DOHH2 (cell line): ENCODE measurements at regions not wholly inside any gene's neighbourhood (a gene's known extent, or its start where the extent isn't known, plus 50 kb on each side); places are given as distances from the start of the nearest gene placed in this dataset.

Experiments used
- CTCF ChIP-seq: fragments of 200-600 bp; sonication (generic); IDR thresholded peaks from one replicate; pipeline ENCODE4 v1.5.1; 2014; ENCODE audit warnings: antibody characterized with exemption, mild to moderate bottlenecking, low read depth, low read length; ENCODE audit not compliant: poor library complexity, severe bottlenecking
- EZH2phosphoT487 ChIP-seq: fragments of 200-600 bp; sonication (generic); IDR thresholded peaks from 2 replicates; pipeline ENCODE4 v1.6.1; 2017; ENCODE audit warnings: borderline replicate concordance, mild to moderate bottlenecking, antibody characterized with exemption, low read length, moderate library complexity, mixed read lengths

- TF ChIP-seq CTCF (no peak), EZH2phosphoT487 (no peak)
These were observed 79.5 kb downstream of the KCNRG start for GRCh38 chr13:50094615-50095293.
